HG03460 (cell line): ENCODE measurements at regions not wholly inside any gene's neighbourhood (a gene's known extent, or its start where the extent isn't known, plus 50 kb on each side); places are given as distances from the start of the nearest gene placed in this dataset.

ENCODE experiments used
- ATAC-seq: cut with Tn5 transposase; IDR thresholded peaks from one replicate; pipeline ENCODE4 v1.9.1; 2021; ENCODE audit not compliant: unreplicated experiment

- ATAC-seq, result no peak
Observed at GRCh38 chr15:47824147-47824546, 106.8 kb downstream of the SEMA6D start.

GRCh38 chr15:47829667-47830066 is 112.4 kb downstream of the SEMA6D start:
- ATAC-seq, result no peak

GRCh38 chr15:47834093-47834492 is 116.8 kb downstream of the SEMA6D start:
- ATAC-seq, result no peak

GRCh38 chr15:47839233-47839825 is 122.0 kb downstream of the SEMA6D start:
- ATAC-seq, result no peak

- no peak for ATAC-seq
Observed at GRCh38 chr15:47843124-47843663, 125.9 kb downstream of the SEMA6D start.

- ATAC-seq, result no peak
Observed at GRCh38 chr15:47844437-47844836, 127.1 kb downstream of the SEMA6D start.

- ATAC-seq, result no peak
Observed at GRCh38 chr15:47846128-47846868, 129.0 kb downstream of the SEMA6D start.

GRCh38 chr15:47846876-47847275 is 129.6 kb downstream of the SEMA6D start:
- ATAC-seq, result no peak

GRCh38 chr15:47856071-47856470 is 138.8 kb downstream of the SEMA6D start:
- ATAC-seq, result no peak

GRCh38 chr15:47857014-47857775 is 139.9 kb downstream of the SEMA6D start:
- no peak for ATAC-seq

- no peak for ATAC-seq
Observed at GRCh38 chr15:47857776-47858167, 140.5 kb downstream of the SEMA6D start.

GRCh38 chr15:47861111-47861903 is 144.0 kb downstream of the SEMA6D start:
- ATAC-seq, result no peak

- ATAC-seq, result peak; percentile 81
Observed at GRCh38 chr15:47862402-47862801, 145.1 kb downstream of the SEMA6D start.

- ATAC-seq, result no peak
Observed at GRCh38 chr15:47866446-47866845, 149.1 kb downstream of the SEMA6D start.

- no peak for ATAC-seq
Observed at GRCh38 chr15:47870300-47870955, 153.1 kb downstream of the SEMA6D start.

GRCh38 chr15:47870956-47871625 is 153.8 kb downstream of the SEMA6D start:
- ATAC-seq, result no peak

GRCh38 chr15:47872208-47872607 is 154.9 kb downstream of the SEMA6D start:
- no peak for ATAC-seq

- ATAC-seq, result no peak
Observed at GRCh38 chr15:47872869-47873432, 155.6 kb downstream of the SEMA6D start.

- no peak for ATAC-seq
Observed at GRCh38 chr15:47876986-47877385, 159.7 kb downstream of the SEMA6D start.

GRCh38 chr15:47877836-47878235 is 160.5 kb downstream of the SEMA6D start:
- no peak for ATAC-seq
